ENCODE measurements at regions not wholly inside any gene's neighbourhood (a gene's known extent, or its start where the extent isn't known, plus 50 kb on each side); places are given as distances from the start of the nearest gene placed in this dataset.

DNA sequence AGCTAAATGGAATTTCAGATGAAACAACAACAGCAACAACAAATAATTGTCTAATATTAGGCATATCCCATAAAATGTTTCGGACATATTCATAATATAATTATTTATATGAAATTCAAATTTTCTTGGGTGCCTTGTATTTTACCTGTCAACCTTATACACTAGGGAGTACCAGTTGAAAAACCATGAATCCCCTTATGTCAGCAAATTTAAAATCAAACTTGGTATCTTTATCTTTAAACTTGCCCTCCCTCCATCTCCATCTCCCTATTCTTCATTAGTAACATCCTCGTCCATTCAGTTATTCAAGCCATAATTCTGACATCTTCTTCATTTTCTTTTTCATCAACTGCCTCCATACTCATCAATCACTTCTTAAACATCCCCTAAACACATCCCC is 974.5 kb upstream of the HS3ST1 start:
- H3K4me2 ChIP-seq = no peak overlapping the region
- no peak overlapping the region for H3K4me3 ChIP-seq
- Mint-ChIP-seq H3K4me1 (no peaks in the 10 kb centered on the region), H3K36me3 (ENCODE audit: low read depth) (no peaks in the 10 kb centered on the region), H3K9me3 (no peaks in the 10 kb centered on the region; the same call in 2 of the 3 replicates), H3K27me3 (ENCODE audit: insufficient read depth, low read depth, poor library complexity) (peaks cover 3% of the 10 kb centered on the region), H3K27ac (no peak overlapping the region), H3K4me3 (no peak overlapping the region)
- no peaks in the 10 kb centered on the region for H3K9me2 ChIP-seq (ENCODE audit: insufficient read depth)
- DNase-seq (ENCODE audit: low spot score) (no peak), ATAC-seq (no peak)
- no peak for TF ChIP-seq ZNF331 (CRISPR knock-in tag; IDR thresholded peaks at IDR 0.05; ENCODE audit: low read depth)
- no peak for TF ChIP-seq POLR2AphosphoS5 (IDR thresholded peaks at IDR 0.05; ENCODE audit: low read depth)
- TF ChIP-seq, protein P1, sequence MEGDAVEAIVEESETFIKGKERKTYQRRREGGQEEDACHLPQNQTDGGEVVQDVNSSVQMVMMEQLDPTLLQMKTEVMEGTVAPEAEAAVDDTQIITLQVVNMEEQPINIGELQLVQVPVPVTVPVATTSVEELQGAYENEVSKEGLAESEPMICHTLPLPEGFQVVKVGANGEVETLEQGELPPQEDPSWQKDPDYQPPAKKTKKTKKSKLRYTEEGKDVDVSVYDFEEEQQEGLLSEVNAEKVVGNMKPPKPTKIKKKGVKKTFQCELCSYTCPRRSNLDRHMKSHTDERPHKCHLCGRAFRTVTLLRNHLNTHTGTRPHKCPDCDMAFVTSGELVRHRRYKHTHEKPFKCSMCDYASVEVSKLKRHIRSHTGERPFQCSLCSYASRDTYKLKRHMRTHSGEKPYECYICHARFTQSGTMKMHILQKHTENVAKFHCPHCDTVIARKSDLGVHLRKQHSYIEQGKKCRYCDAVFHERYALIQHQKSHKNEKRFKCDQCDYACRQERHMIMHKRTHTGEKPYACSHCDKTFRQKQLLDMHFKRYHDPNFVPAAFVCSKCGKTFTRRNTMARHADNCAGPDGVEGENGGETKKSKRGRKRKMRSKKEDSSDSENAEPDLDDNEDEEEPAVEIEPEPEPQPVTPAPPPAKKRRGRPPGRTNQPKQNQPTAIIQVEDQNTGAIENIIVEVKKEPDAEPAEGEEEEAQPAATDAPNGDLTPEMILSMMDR (conservative IDR thresholded peaks at IDR 0.05; ENCODE audit: low read depth in 2 of 2) = no peak
- TF ChIP-seq JUNB (IDR thresholded peaks at IDR 0.05; ENCODE audit: unreplicated experiment) = no peak
- TF ChIP-seq CREB1 (CRISPR knock-in tag; IDR thresholded peaks at IDR 0.05; ENCODE audit: low read depth) = no peak
- no peak for TF ChIP-seq ETS1 (IDR thresholded peaks at IDR 0.05)
- no peak for TF ChIP-seq REST (IDR thresholded peaks at IDR 0.05; ENCODE audit: unreplicated experiment)
- TF ChIP-seq STAT1 (IDR thresholded peaks at IDR 0.05; ENCODE audit: unreplicated experiment) = no peak
- no peak for TF ChIP-seq EZH2phosphoT487 (IDR thresholded peaks at IDR 0.05; ENCODE audit: unreplicated experiment)
- H3K27me3 ChIP-seq (ENCODE audit: insufficient read depth) = no peaks in the 10 kb centered on the region
- H3F3A ChIP-seq (replicated peaks; ENCODE audit: low read depth) = no peaks in the 10 kb centered on the region
- H2AFZ ChIP-seq = no peak overlapping the region
- no peaks in the 10 kb centered on the region for H3K36me3 ChIP-seq (ENCODE audit: insufficient read depth)
- H4K20me1 ChIP-seq (replicated peaks; ENCODE audit: insufficient read depth) = no peaks in the 10 kb centered on the region
- no peaks in the 10 kb centered on the region for H3K4me1 ChIP-seq (ENCODE audit: insufficient read depth)
- H3K27ac ChIP-seq (ENCODE audit: low read depth) = no peak overlapping the region
- no peaks in the 10 kb centered on the region for H3K79me2 ChIP-seq (replicated peaks; ENCODE audit: insufficient read depth)

DNA sequence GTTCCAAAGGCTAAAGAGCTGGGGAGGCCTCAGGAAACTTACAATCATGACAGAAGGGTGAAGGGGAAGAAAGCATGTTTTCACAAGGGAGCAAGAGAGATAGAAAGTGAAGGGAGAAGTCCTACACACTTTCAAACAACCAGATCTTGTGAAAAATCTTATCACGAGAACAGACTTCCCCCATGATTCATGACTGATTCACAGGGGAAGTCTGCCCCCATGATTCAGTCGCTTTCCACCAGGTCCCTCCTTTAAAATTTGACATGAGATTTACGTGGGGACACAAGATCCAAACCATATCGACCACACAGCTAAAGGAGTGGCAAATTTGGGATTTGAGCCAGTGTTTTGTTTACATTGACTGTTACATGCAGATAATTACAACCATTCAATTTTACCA is 971.1 kb upstream of the HS3ST1 start:
- Histone ChIP-seq H3K79me2 (replicated peaks; ENCODE audit: insufficient read depth) (no peaks in the 10 kb centered on the region), H3K27ac (ENCODE audit: low read depth) (no peak overlapping the region), H3K4me3 (no peak overlapping the region), H3K27me3 (ENCODE audit: insufficient read depth) (no peaks in the 10 kb centered on the region), H3K4me2 (no peak overlapping the region), H3F3A (replicated peaks; ENCODE audit: low read depth) (no peaks in the 10 kb centered on the region), H3K36me3 (ENCODE audit: insufficient read depth) (no peaks in the 10 kb centered on the region), H3K4me1 (ENCODE audit: insufficient read depth) (no peaks in the 10 kb centered on the region), H4K20me1 (replicated peaks; ENCODE audit: insufficient read depth) (no peaks in the 10 kb centered on the region), H2AFZ (no peak overlapping the region), H3K9me2 (ENCODE audit: insufficient read depth) (no peaks in the 10 kb centered on the region)
- H3K4me1 Mint-ChIP-seq = no peaks in the 10 kb centered on the region
- no peak for ATAC-seq
- no peaks in the 10 kb centered on the region for H3K27me3 Mint-ChIP-seq (ENCODE audit: insufficient read depth, low read depth, poor library complexity)
- no peak overlapping the region for H3K27ac Mint-ChIP-seq
- no peak overlapping the region for H3K4me3 Mint-ChIP-seq
- no peak for DNase-seq (ENCODE audit: low spot score)
- no peaks in the 10 kb centered on the region for H3K9me3 Mint-ChIP-seq
- H3K36me3 Mint-ChIP-seq (ENCODE audit: low read depth) = no peaks in the 10 kb centered on the region
- TF ChIP-seq STAT1 (IDR thresholded peaks at IDR 0.05; ENCODE audit: unreplicated experiment) = no peak
- TF ChIP-seq, protein P2, sequence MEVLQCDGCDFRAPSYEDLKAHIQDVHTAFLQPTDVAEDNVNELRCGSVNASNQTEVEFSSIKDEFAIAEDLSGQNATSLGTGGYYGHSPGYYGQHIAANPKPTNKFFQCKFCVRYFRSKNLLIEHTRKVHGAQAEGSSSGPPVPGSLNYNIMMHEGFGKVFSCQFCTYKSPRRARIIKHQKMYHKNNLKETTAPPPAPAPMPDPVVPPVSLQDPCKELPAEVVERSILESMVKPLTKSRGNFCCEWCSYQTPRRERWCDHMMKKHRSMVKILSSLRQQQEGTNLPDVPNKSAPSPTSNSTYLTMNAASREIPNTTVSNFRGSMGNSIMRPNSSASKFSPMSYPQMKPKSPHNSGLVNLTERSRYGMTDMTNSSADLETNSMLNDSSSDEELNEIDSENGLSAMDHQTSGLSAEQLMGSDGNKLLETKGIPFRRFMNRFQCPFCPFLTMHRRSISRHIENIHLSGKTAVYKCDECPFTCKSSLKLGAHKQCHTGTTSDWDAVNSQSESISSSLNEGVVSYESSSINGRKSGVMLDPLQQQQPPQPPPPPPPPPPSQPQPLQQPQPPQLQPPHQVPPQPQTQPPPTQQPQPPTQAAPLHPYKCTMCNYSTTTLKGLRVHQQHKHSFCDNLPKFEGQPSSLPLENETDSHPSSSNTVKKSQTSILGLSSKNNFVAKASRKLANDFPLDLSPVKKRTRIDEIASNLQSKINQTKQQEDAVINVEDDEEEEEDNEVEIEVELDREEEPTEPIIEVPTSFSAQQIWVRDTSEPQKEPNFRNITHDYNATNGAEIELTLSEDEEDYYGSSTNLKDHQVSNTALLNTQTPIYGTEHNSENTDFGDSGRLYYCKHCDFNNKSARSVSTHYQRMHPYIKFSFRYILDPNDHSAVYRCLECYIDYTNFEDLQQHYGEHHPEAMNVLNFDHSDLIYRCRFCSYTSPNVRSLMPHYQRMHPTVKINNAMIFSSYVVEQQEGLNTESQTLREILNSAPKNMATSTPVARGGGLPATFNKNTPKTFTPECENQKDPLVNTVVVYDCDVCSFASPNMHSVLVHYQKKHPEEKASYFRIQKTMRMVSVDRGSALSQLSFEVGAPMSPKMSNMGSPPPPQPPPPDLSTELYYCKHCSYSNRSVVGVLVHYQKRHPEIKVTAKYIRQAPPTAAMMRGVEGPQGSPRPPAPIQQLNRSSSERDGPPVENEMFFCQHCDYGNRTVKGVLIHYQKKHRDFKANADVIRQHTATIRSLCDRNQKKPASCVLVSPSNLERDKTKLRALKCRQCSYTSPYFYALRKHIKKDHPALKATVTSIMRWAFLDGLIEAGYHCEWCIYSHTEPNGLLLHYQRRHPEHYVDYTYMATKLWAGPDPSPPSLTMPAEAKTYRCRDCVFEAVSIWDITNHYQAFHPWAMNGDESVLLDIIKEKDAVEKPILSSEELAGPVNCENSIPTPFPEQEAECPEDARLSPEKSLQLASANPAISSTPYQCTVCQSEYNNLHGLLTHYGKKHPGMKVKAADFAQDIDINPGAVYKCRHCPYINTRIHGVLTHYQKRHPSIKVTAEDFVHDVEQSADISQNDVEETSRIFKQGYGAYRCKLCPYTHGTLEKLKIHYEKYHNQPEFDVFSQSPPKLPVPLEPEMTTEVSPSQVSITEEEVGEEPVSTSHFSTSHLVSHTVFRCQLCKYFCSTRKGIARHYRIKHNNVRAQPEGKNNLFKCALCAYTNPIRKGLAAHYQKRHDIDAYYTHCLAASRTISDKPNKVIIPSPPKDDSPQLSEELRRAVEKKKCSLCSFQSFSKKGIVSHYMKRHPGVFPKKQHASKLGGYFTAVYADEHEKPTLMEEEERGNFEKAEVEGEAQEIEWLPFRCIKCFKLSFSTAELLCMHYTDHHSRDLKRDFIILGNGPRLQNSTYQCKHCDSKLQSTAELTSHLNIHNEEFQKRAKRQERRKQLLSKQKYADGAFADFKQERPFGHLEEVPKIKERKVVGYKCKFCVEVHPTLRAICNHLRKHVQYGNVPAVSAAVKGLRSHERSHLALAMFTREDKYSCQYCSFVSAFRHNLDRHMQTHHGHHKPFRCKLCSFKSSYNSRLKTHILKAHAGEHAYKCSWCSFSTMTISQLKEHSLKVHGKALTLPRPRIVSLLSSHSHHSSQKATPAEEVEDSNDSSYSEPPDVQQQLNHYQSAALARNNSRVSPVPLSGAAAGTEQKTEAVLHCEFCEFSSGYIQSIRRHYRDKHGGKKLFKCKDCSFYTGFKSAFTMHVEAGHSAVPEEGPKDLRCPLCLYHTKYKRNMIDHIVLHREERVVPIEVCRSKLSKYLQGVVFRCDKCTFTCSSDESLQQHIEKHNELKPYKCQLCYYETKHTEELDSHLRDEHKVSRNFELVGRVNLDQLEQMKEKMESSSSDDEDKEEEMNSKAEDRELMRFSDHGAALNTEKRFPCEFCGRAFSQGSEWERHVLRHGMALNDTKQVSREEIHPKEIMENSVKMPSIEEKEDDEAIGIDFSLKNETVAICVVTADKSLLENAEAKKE (CRISPR knock-in tag; IDR thresholded peaks at IDR 0.05) = no peak
- TF ChIP-seq ZNF114 (CRISPR knock-in tag; IDR thresholded peaks at IDR 0.05) = no peak
